ENCODE measurements at regions not wholly inside any gene's neighbourhood (a gene's known extent, or its start where the extent isn't known, plus 50 kb on each side); places are given as distances from the start of the nearest gene placed in this dataset.

DNA sequence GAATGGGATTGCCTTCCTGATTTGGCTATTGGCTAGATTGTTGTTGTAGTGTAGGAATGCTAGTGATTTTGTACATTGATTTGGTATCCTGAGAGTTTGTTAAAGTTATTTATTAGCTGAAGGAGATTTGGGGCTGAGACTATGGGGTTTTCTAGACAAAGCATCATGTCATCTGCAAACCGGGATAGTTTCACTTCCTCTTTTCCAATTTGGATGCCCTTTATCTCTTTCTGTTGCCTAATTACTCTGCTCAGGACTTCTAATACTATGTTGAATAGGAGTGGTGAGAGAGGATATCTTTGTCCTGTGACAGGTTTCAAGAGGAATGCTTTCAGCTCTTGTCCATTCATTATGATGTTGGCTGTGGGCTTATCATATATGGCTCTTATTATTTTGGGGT, 265.7 kb upstream of the MGAT4C start:
- Mint-ChIP-seq H3K4me1 (no peaks in the 10 kb centered on the region), H3K27me3 (ENCODE audit: low read depth in 3 of 3) (no peaks in the 10 kb centered on the region), H3K36me3 (no peaks in the 10 kb centered on the region), H3K9me3 (peaks cover 5 to 15% (median 11%) of the 10 kb centered on the region in 7 donors), H3K27ac (no peak overlapping the region), H3K4me3 (no peak overlapping the region)
- no peak overlapping the region for H3K9ac ChIP-seq (ENCODE audit: insufficient read depth, low read length, poor library complexity, severe bottlenecking)
- no peaks in the 10 kb centered on the region for H4K20me1 ChIP-seq (ENCODE audit: insufficient read depth, low read length)
- DNase-seq = no peak
- peaks cover 17 to 23% of the 10 kb centered on the region in 2 donors for H3K9me3 ChIP-seq (replicated peaks in 1 of 2; ENCODE audit: control insufficient read depth in 1 of 2, insufficient read depth in 1 of 2, low read length in 2 of 2)
- no peaks in the 10 kb centered on the region for H3K79me2 ChIP-seq (ENCODE audit: insufficient read depth, low read length)
- no peak overlapping the region for H3K4me3 ChIP-seq (replicated peaks in 1 of 3; ENCODE audit: low read depth in 2 of 3, low read length in 3 of 3)
- no peak overlapping the region for H3K4me2 ChIP-seq (replicated peaks; ENCODE audit: extremely low read depth, low read length, poor library complexity, severe bottlenecking)
- TF ChIP-seq, protein P1, sequence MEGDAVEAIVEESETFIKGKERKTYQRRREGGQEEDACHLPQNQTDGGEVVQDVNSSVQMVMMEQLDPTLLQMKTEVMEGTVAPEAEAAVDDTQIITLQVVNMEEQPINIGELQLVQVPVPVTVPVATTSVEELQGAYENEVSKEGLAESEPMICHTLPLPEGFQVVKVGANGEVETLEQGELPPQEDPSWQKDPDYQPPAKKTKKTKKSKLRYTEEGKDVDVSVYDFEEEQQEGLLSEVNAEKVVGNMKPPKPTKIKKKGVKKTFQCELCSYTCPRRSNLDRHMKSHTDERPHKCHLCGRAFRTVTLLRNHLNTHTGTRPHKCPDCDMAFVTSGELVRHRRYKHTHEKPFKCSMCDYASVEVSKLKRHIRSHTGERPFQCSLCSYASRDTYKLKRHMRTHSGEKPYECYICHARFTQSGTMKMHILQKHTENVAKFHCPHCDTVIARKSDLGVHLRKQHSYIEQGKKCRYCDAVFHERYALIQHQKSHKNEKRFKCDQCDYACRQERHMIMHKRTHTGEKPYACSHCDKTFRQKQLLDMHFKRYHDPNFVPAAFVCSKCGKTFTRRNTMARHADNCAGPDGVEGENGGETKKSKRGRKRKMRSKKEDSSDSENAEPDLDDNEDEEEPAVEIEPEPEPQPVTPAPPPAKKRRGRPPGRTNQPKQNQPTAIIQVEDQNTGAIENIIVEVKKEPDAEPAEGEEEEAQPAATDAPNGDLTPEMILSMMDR (IDR thresholded peaks at IDR 0.05) = no peak
- H3K27me3 ChIP-seq (ENCODE audit: control insufficient read depth in 2 of 2, insufficient read depth in 2 of 2, low read length in 2 of 2) = no peaks in the 10 kb centered on the region
- intact Hi-C loops (cut with micrococcal nuclease) = no loop called here
- H3K4me1 ChIP-seq (ENCODE audit: control insufficient read depth in 1 of 2, insufficient read depth in 2 of 2, low read length in 2 of 2) = no peaks in the 10 kb centered on the region
- no peaks in the 10 kb centered on the region for H3K36me3 ChIP-seq (replicated peaks in 1 of 2; ENCODE audit: control insufficient read depth in 1 of 2, insufficient read depth in 2 of 2, low read length in 2 of 2)
- H2AFZ ChIP-seq (ENCODE audit: insufficient read depth, low read depth, low read length, poor library complexity, severe bottlenecking) = no peak overlapping the region
- WGBS (ENCODE audit: insufficient coverage) = no CpG with 5 or more reads among the region's 1 CpG
- no peak overlapping the region for H3K27ac ChIP-seq (ENCODE audit: low read depth in 1 of 2, low read length in 2 of 2)

GRCh38 chr12:86513226-86513625, 257.0 kb upstream of the MGAT4C start:
- DNase-seq = no peak
- no peaks in the 10 kb centered on the region for H3K79me2 ChIP-seq (ENCODE audit: insufficient read depth, low read length)
- no peaks in the 10 kb centered on the region for H3K27me3 Mint-ChIP-seq (ENCODE audit: low read depth in 3 of 3)
- intact Hi-C loops (cut with micrococcal nuclease) = no loop called here
- no peaks in the 10 kb centered on the region for H4K20me1 ChIP-seq (ENCODE audit: insufficient read depth, low read length)
- H3K4me3 Mint-ChIP-seq = no peak overlapping the region
- H2AFZ ChIP-seq (ENCODE audit: insufficient read depth, low read depth, low read length, poor library complexity, severe bottlenecking) = no peak overlapping the region
- H3K36me3 ChIP-seq (replicated peaks in 1 of 2; ENCODE audit: control insufficient read depth in 1 of 2, insufficient read depth in 2 of 2, low read length in 2 of 2) = no peaks in the 10 kb centered on the region
- no peaks in the 10 kb centered on the region for H3K27me3 ChIP-seq (ENCODE audit: control insufficient read depth in 2 of 2, insufficient read depth in 2 of 2, low read length in 2 of 2)
- H3K27ac ChIP-seq (ENCODE audit: low read depth in 1 of 2, low read length in 2 of 2) = no peak overlapping the region
- H3K27ac Mint-ChIP-seq = no peak overlapping the region
- no peak overlapping the region for H3K4me2 ChIP-seq (replicated peaks; ENCODE audit: extremely low read depth, low read length, poor library complexity, severe bottlenecking)
- H3K4me1 Mint-ChIP-seq = no peaks in the 10 kb centered on the region
- H3K9me3 ChIP-seq (replicated peaks in 1 of 2; ENCODE audit: control insufficient read depth in 1 of 2, insufficient read depth in 1 of 2, low read length in 2 of 2) = no peaks in the 10 kb centered on the region
- TF ChIP-seq, protein P1 (IDR thresholded peaks at IDR 0.05) = no peak
- no CpG with 5 or more reads among the region's 2 CpGs for WGBS (ENCODE audit: insufficient coverage)
- H3K9me3 Mint-ChIP-seq = peaks cover 0 to 4% (median 2%) of the 10 kb centered on the region in 7 donors
- H3K9ac ChIP-seq (ENCODE audit: insufficient read depth, low read length, poor library complexity, severe bottlenecking) = no peak overlapping the region
- H3K4me3 ChIP-seq (replicated peaks in 1 of 3; ENCODE audit: low read depth in 2 of 3, low read length in 3 of 3) = no peak overlapping the region
- H3K4me1 ChIP-seq (ENCODE audit: control insufficient read depth in 1 of 2, insufficient read depth in 2 of 2, low read length in 2 of 2) = no peaks in the 10 kb centered on the region
- H3K36me3 Mint-ChIP-seq = no peaks in the 10 kb centered on the region

All from CD14-positive monocyte (primary cell).